Spleen (tissue), 11 donors: ENCODE measurements at regions not wholly inside any gene's neighbourhood (a gene's known extent, or its start where the extent isn't known, plus 50 kb on each side); places are given as distances from the start of the nearest gene placed in this dataset.

ENCODE experiments used
- DNase-seq: peaks from one replicate; pipeline ENCODE4 v3.0.0-alpha.2; 2020
- H3K27ac ChIP-seq, 8 donors: fragments of 200-600 bp; sonication (generic) in 7 of 8; 1 replicate in 4 of 8; 2 replicates in 4 of 8; pipeline versions ENCODE4 v1.5.0 to v1.8.0; 2016 to 2021; ENCODE audit warnings: inconsistent platforms in 4 of 8, mild to moderate bottlenecking in 4 of 8, moderate library complexity in 1 of 8
- H3K27me3 ChIP-seq, 7 donors: fragments of 200-600 bp; sonication (generic) in 6 of 7; replicated peaks in 1 of 7; 1 replicate in 4 of 7; 2 replicates in 3 of 7; pipeline versions ENCODE4 v1.5.0 to v1.8.0; 2016 to 2021; ENCODE audit warnings: inconsistent platforms in 3 of 7, mild to moderate bottlenecking in 1 of 7
- H3K36me3 ChIP-seq, 6 donors: fragments of 200-600 bp; sonication (generic) in 5 of 6; 1 replicate in 4 of 6; 2 replicates in 2 of 6; pipeline versions ENCODE4 v1.5.0 to v1.8.0; 2016 to 2021; ENCODE audit warnings: inconsistent platforms in 2 of 6
- H3K4me1 ChIP-seq, 6 donors: fragments of 200-600 bp; sonication (generic) in 5 of 6; 1 replicate in 3 of 6; 2 replicates in 3 of 6; pipeline versions ENCODE4 v1.5.0 to v1.8.0; 2016 to 2021; ENCODE audit warnings: inconsistent platforms in 3 of 6
- H3K4me3 ChIP-seq, 8 donors: fragments of 200-600 bp; sonication (generic) in 7 of 8; 1 replicate in 4 of 8; 2 replicates in 4 of 8; pipeline versions ENCODE4 v1.5.0 to v1.8.0; 2016 to 2021; ENCODE audit warnings: inconsistent platforms in 4 of 8, mild to moderate bottlenecking in 4 of 8, moderate library complexity in 2 of 8
- H3K9me3 ChIP-seq, 8 donors: fragments of 200-600 bp; sonication (generic) in 7 of 8; 1 replicate in 4 of 8; 2 replicates in 4 of 8; pipeline versions ENCODE4 v1.5.0 to v1.8.0; 2016 to 2021; ENCODE audit warnings: inconsistent platforms in 4 of 8
- CTCF ChIP-seq, 11 experiments: fragments of 200-600 bp in 7 of 11; fragments of 450-650 bp in 4 of 11; sonication (generic) in 4 of 11; IDR thresholded peaks in 8 of 11; conservative IDR thresholded peaks in 3 of 11; 1 replicate in 7 of 11; 2 replicates in 4 of 11; pipeline versions ENCODE4 v1.4.0 to v1.8.0; 2016 to 2021; ENCODE audit warnings: antibody characterized with exemption in 11 of 11, inconsistent platforms in 4 of 11, mild to moderate bottlenecking in 1 of 11
- POLR2A ChIP-seq, 3 donors: fragments of 450-650 bp; IDR thresholded peaks; one replicate each; pipeline ENCODE4 v1.5.1; 2017; ENCODE audit warnings: antibody characterized with exemption in 3 of 3, mild to moderate bottlenecking in 1 of 3
- POLR2AphosphoS5 ChIP-seq, 3 donors: sonication (generic); formaldehyde crosslinking; IDR thresholded peaks; one replicate each; pipeline ENCODE4 v1.5.1; 2017; ENCODE audit warnings: antibody characterized with exemption in 3 of 3
- WGBS, 5 donors: extraction: QIAGEN DNeasy Blood & Tissue Kit in 3 of 5; methylation state at CpG; one replicate each; pipeline versions ENCODE4 v1.1.5 to v1.1.7; 2013 to 2018; 5-methylcytosine and 5-hydroxymethylcytosine counted together
- intact Hi-C: fragments of 100-400 bp; cut with DNase I; formaldehyde crosslinking; loops from one replicate; pipeline ENCODE4 v1.15.0; 2023; ENCODE audit warnings: low total_unique reads
- donor health status: healthy with polysubstance abuse.
- donor health status: DM: no; HTN: no; CAD: no; lungs with moderate emphysema.
- donor health status: DM: no; HTN: no; CAD: no.
- donor health status: Bipolar disorder and iron deficiency.
- donor health status: healthy.
- donor health status: DM: no; HTN: no; CAD: no.
- donor health status: DM: yes; HTN: yes; CAD: no.

GRCh38 chr2:52936029-52936428 lies 831.6 kb upstream of the CHAC2 start:
- 84 to 93% (median 89%) methylated on average over 4 of the region's 4 CpGs for WGBS, 5 donors
- Histone ChIP-seq H3K9me3 (no peaks in the 10 kb centered on the region), H3K27me3 (no peaks in the 10 kb centered on the region), H3K4me3 (no peak overlapping the region), H3K36me3 (no peaks in the 10 kb centered on the region), H3K4me1 (no peaks in the 10 kb centered on the region), H3K27ac (no peak overlapping the region)
- DNase-seq = no peak
- intact Hi-C loops = no loop called here
- no peak for TF ChIP-seq CTCF (IDR thresholded peaks at IDR 0.05 in 8 of 11, conservative IDR thresholded peaks at IDR 0.05 in 3 of 11)
- no peak for TF ChIP-seq POLR2A (IDR thresholded peaks at IDR 0.05)
- TF ChIP-seq POLR2AphosphoS5 (IDR thresholded peaks at IDR 0.05) = no peak

GRCh38 chr2:52934920-52935640 lies 832.5 kb upstream of the CHAC2 start:
- DNase-seq = no peak
- WGBS, 5 donors = 37 to 45% (median 42%) methylated on average over 3 of the region's 3 CpGs
- H3K9me3 ChIP-seq = peaks cover 0 to 8% (median 6%) of the 10 kb centered on the region in 8 donors
- intact Hi-C loops = no loop called here
- no peaks in the 10 kb centered on the region for H3K4me1 ChIP-seq
- H3K4me3 ChIP-seq = no peak overlapping the region
- TF ChIP-seq POLR2AphosphoS5 (IDR thresholded peaks at IDR 0.05) (no peak), POLR2A (IDR thresholded peaks at IDR 0.05) (no peak), CTCF (IDR thresholded peaks at IDR 0.05 in 8 of 11, conservative IDR thresholded peaks at IDR 0.05 in 3 of 11) (no peak)
- no peaks in the 10 kb centered on the region for H3K36me3 ChIP-seq
- no peaks in the 10 kb centered on the region for H3K27me3 ChIP-seq
- no peak overlapping the region for H3K27ac ChIP-seq

- WGBS, 5 donors = 80 to 92% (median 89%) methylated on average over 3 of the region's 3 CpGs
- Histone ChIP-seq H3K27ac (no peak overlapping the region), H3K27me3 (no peaks in the 10 kb centered on the region), H3K4me1 (no peaks in the 10 kb centered on the region), H3K36me3 (no peaks in the 10 kb centered on the region), H3K4me3 (no peak overlapping the region), H3K9me3 (peaks cover 0 to 14% (median 13%) of the 10 kb centered on the region in 8 donors)
- DNase-seq = no peak
- TF ChIP-seq POLR2A (IDR thresholded peaks at IDR 0.05) = no peak
- TF ChIP-seq CTCF (IDR thresholded peaks at IDR 0.05 in 8 of 11, conservative IDR thresholded peaks at IDR 0.05 in 3 of 11) = no peak
- TF ChIP-seq POLR2AphosphoS5 (IDR thresholded peaks at IDR 0.05) = no peak
- intact Hi-C loops = no loop called here
These were observed 833.2 kb upstream of the CHAC2 start for GRCh38 chr2:52934323-52934898.

GRCh38 chr2:52933878-52934277 lies 833.7 kb upstream of the CHAC2 start:
- WGBS, 5 donors = 61 to 90% (median 74%) methylated on average over 2 of the region's 2 CpGs

More at GRCh38 chr2:52933878-52934277, 833.7 kb upstream of the CHAC2 start:
- H3K4me3 ChIP-seq = no peak overlapping the region
- H3K27ac ChIP-seq = no peak overlapping the region
- intact Hi-C loops = no loop called here
- H3K27me3 ChIP-seq = no peaks in the 10 kb centered on the region
- H3K9me3 ChIP-seq = peaks cover 0 to 20% (median 16%) of the 10 kb centered on the region in 8 donors
- no peaks in the 10 kb centered on the region for H3K4me1 ChIP-seq
- TF ChIP-seq POLR2AphosphoS5 (IDR thresholded peaks at IDR 0.05) (no peak), CTCF (IDR thresholded peaks at IDR 0.05 in 8 of 11, conservative IDR thresholded peaks at IDR 0.05 in 3 of 11) (no peak), POLR2A (IDR thresholded peaks at IDR 0.05) (no peak)
- no peak for DNase-seq
- H3K36me3 ChIP-seq = no peaks in the 10 kb centered on the region
